NCI-H1436 treated with DMSO at 0.1 percent for 48 hours (cell line): ENCODE measurements at regions not wholly inside any gene's neighbourhood (a gene's known extent, or its start where the extent isn't known, plus 50 kb on each side); places are given as distances from the start of the nearest gene placed in this dataset.
A peak's percentile ranks its signal among the peaks of the same experiment; 100 is the strongest.

ENCODE experiments used
- DNase-seq: peaks from one replicate; lab custom pipeline; 2025; lab: John Stamatoyannopoulos, UW

DNA sequence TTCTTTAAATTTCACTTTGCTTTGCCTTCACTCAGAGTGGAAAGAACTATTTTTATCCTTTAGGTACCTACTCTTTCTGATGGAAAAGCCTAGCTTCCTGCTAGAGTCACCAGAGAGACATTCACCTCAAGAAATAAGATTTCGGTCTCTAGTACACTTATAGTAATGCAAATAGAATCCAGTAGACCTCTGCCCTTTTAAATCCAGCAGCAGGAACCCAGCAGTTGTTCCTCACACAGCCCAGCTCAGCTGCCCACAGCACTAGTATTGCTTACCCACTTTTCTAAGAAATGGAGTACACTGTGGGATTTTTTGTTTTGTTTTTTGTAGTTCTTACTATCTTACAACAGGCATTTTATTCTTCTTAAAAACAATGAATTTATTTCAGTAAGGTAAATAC, 497.0 kb upstream of the CCDC54 start:
- DNase-seq = no peak

- no peak for DNase-seq
These were observed 496.1 kb upstream of the CCDC54 start for GRCh38 chr3:106881186-106881585.

- no peak for DNase-seq
These were observed 494.9 kb upstream of the CCDC54 start for GRCh38 chr3:106882297-106882696.

GRCh38 chr3:106906074-106906473, 471.2 kb upstream of the CCDC54 start:
- DNase-seq = no peak

GRCh38 chr3:106908181-106908938, 468.9 kb upstream of the CCDC54 start:
- DNase-seq = no peak

DNA sequence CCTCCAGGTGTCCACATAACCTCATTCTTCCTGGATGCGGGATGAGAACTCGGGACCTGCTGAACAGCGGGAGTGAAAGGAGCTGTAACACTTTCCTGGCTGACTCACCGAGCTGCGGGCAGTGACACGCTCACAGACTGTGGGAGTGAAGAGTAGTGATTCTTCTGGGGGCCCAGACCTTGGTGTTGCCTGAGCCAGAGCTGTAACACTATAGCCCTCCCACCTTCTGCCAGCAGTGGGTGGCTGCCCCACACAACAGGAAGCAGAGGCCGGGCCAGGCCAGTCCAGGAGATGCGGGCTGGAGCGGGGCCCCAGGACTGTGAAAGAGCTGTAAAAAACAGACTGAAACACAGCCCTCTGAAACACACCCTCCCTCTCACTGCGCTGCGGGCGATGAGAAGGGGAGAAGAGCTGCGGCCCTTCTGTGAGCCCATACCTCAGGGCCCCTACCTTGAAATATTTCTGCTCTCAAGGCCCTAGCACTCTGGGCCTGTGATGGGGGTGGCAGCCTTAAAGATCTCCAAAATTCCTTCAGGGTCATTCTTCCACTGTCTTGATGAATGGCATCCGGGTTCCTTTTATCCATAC, 464.0 kb upstream of the CCDC54 start:
- DNase-seq = no peak

DNA sequence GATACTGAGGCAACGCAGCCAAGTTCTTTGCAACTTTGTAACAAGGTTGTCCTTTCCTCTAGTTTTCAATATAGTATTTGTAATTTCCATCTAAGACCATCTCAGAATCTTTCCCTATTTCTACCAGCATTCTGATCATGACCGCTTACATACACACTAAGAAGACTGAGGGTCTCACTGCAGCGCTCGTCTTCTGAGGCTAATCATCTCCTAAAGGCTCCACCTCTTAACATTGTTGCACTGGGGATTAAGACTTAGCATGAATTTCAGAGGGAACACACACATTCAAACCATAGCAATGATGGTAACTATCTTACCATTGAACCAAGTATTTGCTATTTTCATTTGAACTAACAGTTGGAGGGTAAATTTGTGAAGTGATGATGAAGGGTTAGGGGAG, 463.3 kb upstream of the CCDC54 start:
- no peak for DNase-seq

DNA sequence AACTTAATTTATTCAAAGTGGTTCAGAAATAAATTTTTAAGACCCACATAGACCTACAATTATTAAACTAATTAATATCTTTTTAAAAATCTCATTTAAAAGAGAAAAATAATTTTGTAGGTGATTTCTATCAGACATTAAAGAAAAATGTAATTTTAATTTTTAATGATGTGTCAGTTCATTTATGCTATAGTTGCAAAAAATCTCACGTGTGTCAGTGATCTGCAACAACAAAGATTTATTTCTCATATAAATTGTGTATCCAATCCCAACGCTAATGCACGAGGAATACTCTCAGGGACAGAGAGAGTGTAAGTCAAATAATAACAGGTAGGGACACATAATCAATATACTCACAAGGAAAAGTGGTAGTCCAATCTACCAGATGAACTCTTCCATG, 456.6 kb upstream of the CCDC54 start:
- DNase-seq = no peak

GRCh38 chr3:106929081-106929480, 448.2 kb upstream of the CCDC54 start:
- DNase-seq = no peak

DNA sequence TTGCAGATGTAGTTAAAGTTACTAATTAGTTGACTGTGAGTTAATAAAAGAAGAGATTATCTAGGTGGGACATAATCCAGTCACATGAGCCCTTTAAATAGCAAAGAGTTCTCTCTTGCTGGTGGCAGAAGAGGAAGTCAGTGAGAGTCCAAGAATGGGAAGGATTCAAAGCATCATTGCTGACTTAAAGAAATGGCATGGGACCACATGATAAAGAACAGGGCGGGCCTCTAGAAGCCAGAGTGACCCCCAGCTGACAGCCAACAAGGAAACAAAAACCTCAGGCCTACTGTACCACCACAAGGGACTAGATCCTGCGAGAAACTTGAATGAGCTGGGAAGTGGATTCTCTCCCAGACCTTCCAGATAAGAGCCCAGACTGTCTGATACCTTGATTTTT, 447.2 kb upstream of the CCDC54 start:
- no peak for DNase-seq

DNA sequence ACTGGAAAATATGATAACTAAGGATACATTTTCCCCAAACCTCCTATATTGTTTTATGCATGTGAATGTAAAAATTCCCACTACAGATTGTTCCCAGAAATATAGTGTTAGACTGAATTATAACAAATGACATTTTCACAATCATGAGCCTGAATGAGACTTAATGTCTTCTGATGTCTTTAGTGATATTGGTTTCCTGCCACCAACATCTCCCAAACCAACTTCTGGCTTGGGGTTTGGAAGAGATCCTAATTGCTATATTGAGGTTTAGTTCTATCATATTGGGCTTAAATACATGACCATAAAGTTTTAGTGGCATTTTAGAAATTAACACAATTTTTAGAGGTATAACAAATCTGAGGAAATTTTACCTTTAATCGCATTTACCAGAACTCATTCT, 445.3 kb upstream of the CCDC54 start:
- DNase-seq = no peak

DNA sequence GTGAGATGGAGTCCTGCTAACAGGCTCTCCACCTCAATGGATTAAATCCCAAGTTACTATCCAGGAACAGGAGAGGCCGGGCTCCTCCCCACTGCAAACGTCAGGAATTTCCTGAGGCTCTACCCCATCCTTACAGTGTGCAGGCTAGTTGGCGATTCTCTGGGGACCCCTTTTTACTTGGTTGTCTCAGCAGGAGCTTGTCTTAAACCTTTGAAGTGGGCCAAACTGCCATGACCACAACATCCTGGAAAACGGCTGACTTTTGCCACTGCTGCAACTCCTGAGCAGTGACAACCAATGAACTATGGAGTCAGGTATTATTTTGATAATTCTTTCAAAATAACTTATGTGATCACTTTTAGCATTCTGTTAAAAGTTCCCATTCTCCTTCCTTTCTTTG, 440.9 kb upstream of the CCDC54 start:
- no peak for DNase-seq

DNA sequence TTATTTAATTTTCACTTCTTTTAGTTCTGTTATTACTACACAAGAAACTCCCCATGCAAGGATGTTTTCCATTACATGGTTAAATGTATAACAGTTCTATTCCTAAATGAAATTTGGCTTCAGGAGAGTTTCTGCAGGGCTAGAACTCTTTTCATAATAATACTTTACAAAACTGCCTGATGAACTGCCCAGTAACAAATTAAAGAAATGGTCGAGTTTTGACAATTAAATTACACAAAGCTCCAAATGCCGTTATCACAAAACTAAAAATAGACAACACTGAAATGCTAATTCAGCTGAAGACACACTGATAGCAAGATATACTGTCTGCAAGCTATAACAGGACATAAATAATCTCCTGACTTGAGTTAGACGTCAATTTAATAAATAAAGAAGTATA, 435.2 kb upstream of the CCDC54 start:
- DNase-seq = no peak

- DNase-seq = no peak
These were observed 434.2 kb upstream of the CCDC54 start for GRCh38 chr3:106943071-106943470.

GRCh38 chr3:106945435-106945834, 431.8 kb upstream of the CCDC54 start:
- DNase-seq = peak; percentile 6

DNA sequence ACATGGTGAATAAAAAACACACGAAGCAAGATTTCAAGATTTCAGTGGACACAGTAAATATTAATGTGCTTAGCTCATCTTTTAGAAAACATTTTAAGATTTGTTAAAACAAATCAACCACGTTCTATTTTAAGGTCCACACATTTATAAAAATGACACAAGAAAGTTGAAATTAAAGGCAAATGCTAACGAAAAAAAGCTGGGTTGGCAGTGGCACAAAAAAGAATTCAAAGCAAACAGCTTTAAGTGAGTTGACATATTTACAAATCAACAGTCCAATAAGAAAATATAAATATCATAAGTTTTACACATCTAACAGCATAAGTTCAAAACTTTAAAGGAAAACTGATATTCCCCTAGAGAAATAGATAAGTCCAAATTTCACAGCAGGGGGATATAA, 430.4 kb upstream of the CCDC54 start:
- DNase-seq = no peak

GRCh38 chr3:106957029-106957428, 420.2 kb upstream of the CCDC54 start:
- no peak for DNase-seq

- no peak for DNase-seq
These were observed 414.2 kb upstream of the CCDC54 start for GRCh38 chr3:106962993-106963392.

- no peak for DNase-seq
These were observed 413.8 kb upstream of the CCDC54 start for GRCh38 chr3:106963442-106963841.

DNA sequence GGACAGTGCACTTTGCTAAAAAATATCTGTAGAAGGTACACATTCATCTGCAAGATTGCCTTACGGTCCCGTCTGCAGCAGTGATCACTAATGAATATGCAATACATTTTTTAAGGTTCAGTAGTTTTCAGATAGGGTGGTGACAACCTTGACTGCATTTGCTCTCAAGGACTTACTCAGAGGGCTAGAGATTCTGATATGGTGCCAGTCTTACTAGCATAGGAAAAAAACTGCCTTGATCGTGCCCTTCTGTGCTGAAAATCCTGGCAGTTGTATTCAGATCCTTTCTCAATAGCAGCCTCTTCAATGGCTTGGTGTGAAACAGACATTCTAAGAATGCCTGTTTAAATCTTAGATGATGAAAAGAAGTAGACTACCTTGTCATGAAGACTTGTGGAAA, 411.9 kb upstream of the CCDC54 start:
- DNase-seq = no peak

GRCh38 chr3:106969596-106969995, 407.6 kb upstream of the CCDC54 start:
- no peak for DNase-seq

DNA sequence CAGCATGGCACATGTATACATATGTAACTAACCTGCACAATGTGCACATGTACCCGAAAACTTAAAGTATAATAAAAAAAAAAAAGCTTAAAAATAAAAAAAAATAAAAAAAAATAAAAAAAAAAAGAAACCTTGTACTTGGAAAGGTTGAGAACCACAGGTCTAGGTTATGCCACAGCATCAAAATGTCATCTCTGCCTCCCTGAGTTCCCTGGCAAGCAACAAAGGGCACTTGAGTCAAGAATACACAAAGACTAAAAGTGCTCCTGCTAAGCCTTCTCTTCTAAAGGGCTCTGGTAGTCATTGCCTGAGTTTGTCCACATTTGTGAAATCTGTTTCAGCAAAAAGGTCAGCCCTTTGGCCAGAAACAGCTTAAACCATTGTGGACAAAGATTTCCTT, 395.8 kb upstream of the CCDC54 start:
- DNase-seq = no peak

GRCh38 chr3:106985721-106986120, 391.5 kb upstream of the CCDC54 start:
- no peak for DNase-seq
